HG03565 (cell line): ENCODE measurements at regions not wholly inside any gene's neighbourhood (a gene's known extent, or its start where the extent isn't known, plus 50 kb on each side); places are given as distances from the start of the nearest gene placed in this dataset.

Experiments used
- ATAC-seq: cut with Tn5 transposase; IDR thresholded peaks from one replicate; pipeline ENCODE4 v1.9.1; 2021; ENCODE audit warnings: mild to moderate bottlenecking, moderate library complexity; ENCODE audit not compliant: unreplicated experiment

DNA sequence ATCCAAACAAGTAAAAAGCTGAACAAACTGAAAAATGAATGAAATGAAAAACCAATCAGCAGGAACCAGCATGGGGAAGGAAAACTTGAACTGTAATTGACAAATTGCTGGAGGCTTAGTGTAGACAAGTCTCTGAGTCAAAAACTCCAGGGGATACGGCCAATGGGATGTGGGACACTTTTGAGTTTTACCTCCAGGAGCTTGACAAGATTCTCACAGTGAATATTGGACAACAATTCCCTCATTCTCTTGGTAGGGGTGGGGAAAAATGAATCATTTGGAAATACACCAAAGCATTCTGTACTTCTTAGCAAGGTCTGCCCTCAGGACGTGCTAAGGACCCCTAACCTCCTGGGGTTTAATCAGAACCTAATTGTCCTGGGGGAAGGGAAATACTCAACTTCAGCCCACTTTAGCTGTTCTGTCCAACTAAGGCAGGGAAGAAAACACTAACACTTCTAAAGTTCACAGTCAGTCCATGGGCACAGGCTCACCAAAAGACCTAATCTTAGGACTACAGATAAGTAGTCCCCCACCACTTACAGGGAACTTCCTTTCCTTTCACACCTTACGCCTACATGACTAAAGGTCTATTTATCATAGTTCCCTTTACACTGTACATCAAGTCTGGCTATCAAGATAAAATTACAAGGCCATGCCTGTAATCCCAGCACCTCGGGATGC, 60.7 kb upstream of the CDC42BPA start:
- no peak for ATAC-seq

DNA sequence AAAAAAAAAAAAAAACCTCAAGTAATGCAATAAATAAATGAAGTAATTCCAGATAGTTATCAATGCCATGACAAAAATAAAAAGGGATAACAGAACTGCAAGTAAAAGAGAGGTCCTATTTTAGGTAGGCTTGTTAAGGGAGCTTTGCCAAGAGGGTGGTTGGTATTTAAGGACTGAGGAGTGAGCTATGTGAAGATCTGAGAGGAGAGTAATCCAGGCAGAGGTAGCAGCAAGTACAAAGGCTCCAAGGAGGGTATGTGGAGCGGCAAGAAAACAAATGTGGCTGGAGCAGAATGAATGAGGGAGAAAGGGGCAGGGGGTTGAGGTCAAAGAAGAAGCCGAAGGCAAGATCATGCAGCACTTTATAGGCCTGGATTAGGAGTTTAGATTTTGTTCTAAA, 59.9 kb upstream of the CDC42BPA start:
- no peak for ATAC-seq

DNA sequence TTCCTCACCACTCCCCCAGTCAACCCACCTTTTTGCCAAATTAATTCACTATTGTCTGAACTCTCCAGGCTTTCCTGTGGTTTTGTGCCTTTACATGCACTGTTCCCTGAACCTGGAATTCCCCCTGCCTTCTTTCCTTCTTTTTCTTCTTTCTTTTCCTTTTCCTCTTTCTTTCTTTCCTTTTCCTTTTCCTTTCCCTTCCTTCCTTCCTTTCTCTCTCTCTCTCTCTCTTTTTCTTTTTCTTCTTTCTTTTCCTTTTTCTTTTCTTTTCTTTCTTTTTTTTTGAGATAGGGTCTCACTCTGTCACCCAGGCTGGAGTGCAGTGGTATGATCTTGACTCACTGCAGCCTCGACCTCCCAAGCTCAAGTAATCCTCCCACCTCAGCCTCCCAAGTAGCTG, 56.6 kb upstream of the CDC42BPA start:
- no peak for ATAC-seq

DNA sequence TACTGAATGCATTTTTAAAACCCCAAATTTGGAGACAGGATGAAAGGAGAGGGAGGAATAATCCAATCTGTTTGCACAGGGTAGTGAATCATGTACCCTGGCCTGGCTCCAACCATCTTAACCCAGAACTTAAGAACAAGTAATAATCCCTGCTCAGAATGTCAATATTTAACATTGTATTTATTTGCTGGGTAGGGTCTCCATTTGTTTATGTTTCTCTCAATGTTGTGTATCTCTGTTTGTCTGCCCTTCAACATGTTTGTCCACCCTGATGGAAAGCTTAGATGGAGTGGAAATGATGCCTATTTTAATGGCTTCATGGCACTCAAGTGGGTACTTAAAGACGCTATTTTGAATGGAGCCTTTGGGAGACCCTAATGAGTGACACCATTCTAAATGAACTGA, 54.4 kb upstream of the CDC42BPA start:
- no peak for ATAC-seq

DNA sequence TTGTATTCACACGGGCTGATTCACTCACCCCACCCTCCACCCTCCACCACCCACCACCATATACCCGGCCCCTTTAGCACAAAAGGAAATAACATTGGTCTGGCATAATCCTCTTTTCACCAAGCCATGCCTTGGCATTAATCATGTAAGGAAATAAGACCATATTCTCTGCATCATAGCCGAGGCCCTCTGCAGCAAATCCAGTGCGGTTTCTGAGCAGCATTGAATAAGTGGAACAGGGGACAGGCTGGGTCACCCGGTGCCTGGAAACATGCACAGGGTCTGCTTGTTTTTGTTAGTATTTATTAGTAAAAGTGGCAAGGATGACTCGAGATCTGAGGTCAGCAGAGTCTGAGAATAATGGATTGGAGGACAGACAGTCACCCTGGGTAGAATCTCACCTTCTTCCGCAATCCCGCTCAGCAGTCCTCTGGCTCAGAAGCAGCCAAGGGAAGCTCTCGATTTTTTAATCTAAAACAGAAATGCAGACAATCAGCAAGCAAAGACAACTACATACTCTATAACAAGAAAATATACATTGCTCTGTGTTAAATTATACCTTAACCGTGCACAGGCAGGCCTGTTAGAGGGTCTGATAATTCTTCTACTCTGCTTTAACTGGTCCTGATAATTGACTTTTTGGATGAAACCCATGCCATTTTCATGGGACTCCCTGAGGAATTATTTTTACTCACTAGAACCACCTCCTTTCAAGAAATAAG, 52.4 kb upstream of the CDC42BPA start:
- no peak for ATAC-seq

DNA sequence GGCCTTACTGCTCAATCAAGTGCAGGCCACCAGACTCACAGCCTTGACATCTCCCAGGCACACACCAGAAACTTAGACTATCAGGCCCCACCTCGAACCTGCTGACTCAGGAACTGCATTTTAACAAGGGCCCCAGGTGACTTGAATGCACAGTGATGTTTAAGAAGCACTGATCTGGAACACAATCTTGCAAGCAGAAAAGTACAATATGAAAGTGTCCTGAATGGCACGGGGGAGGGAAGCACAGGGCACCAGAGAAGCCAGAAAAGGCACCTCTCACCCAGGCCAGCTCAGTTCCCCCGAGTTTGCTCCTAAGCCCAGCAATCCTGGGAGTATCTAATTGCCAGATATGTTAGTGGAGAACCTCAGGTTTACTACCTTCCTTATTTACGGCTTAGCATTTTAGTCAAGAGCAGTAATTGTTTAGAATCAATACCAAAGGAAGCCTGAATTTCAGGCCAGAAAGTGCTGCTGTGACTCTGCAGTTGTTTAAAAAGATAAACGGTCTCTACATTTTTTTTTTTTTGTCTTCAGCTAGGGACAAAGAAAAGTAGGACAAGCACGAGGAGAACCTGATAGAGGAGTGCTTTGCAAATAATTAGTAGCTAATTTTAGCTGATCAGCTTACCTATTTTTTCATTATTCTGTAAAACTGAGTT, 50.9 kb upstream of the CDC42BPA start:
- ATAC-seq: no peak
